HUES48 (cell line): ENCODE measurements at regions not wholly inside any gene's neighbourhood (a gene's known extent, or its start where the extent isn't known, plus 50 kb on each side); places are given as distances from the start of the nearest gene placed in this dataset.
A peak's percentile ranks its signal among the peaks of the same experiment; 100 is the strongest.

ENCODE experiments used
- H3K27ac ChIP-seq: one replicate; pipeline ENCODE4 v1.7.0; 2013; ENCODE audit warnings: low read depth, low read length, inconsistent platforms
- H3K27me3 ChIP-seq: 2 replicates; pipeline ENCODE4 v1.6.1; 2013; ENCODE audit warnings: mild to moderate bottlenecking, low read length; ENCODE audit not compliant: control insufficient read depth, insufficient read depth
- H3K36me3 ChIP-seq: 2 replicates; pipeline ENCODE4 v1.6.1; 2013; ENCODE audit warnings: low read length; ENCODE audit not compliant: control insufficient read depth, insufficient read depth
- H3K4me1 ChIP-seq: 2 replicates; pipeline ENCODE4 v1.6.1; 2013; ENCODE audit warnings: mild to moderate bottlenecking, low read length; ENCODE audit not compliant: control insufficient read depth, insufficient read depth
- H3K4me3 ChIP-seq: 2 replicates; pipeline ENCODE4 v1.5.1; 2013; ENCODE audit warnings: mild to moderate bottlenecking, low read depth, low read length
- H3K9ac ChIP-seq: 2 replicates; pipeline ENCODE4 v1.6.1; 2013; ENCODE audit warnings: mild to moderate bottlenecking, low read depth, low read length, moderate library complexity
- H3K9me3 ChIP-seq: 2 replicates; pipeline ENCODE4 v1.6.1; 2013; ENCODE audit warnings: low read length; ENCODE audit not compliant: control insufficient read depth, insufficient read depth

DNA sequence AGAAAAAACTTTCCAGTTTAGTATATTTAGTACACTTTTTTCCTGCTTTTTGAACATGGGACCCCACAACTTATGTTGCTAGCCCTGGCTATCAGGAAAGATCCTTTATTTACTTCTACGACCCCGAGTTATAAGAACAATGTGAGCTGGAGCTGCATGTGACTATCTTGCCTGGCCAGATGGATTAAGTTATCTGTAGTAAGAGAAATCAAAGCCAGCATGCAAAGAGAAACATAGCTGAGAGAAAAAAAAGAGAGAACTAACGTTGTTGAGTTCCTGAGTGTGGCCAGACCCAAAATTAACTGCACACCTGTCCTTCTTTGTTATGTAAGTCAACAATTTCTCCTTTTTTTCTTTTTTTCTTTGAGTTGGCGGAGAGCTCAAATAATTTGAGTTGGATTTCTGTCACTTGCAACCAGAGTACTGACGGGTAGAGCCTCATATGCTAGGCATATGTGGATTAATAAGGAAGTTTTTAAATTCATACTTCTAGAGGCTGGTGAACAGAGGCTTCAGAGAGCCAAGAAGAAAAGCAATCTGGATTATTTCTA is 219.5 kb downstream of the HACE1 start:
- Histone ChIP-seq H3K9ac (no peak overlapping the region), H3K36me3 (no peaks in the 10 kb centered on the region), H3K27ac (no peak overlapping the region), H3K27me3 (no peaks in the 10 kb centered on the region), H3K9me3 (no peaks in the 10 kb centered on the region), H3K4me1 (no peaks in the 10 kb centered on the region), H3K4me3 (no peak overlapping the region)

- no peak overlapping the region for H3K27ac ChIP-seq
- no peaks in the 10 kb centered on the region for H3K36me3 ChIP-seq
- H3K27me3 ChIP-seq = no peaks in the 10 kb centered on the region
- no peak overlapping the region for H3K9ac ChIP-seq
- no peak overlapping the region for H3K4me3 ChIP-seq
- H3K9me3 ChIP-seq = no peaks in the 10 kb centered on the region
- H3K4me1 ChIP-seq = no peaks in the 10 kb centered on the region
Observed at GRCh38 chr6:104639668-104640067, 220.1 kb downstream of the HACE1 start.

DNA sequence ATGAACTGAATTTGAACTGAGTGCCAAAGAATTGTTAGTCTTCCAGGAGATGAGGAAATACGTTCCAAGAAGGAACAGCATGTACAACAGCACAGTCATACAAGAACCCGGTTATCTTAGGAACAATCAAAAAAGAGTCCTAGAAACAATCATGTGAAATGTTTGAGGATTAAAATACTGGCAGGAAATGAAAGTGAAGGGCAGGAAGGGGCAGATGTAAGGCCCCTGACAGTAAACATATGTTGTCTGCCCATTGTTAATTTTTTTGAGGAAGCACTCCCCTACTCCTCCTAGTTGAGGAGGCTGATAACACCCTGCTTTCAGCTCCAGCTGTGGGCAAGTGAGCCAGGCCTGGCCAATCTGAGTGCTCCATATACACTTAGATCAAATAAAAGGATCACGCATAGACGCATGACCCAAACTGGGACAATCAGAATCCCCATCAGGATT is 220.9 kb downstream of the HACE1 start:
- no peaks in the 10 kb centered on the region for H3K9me3 ChIP-seq
- H3K4me3 ChIP-seq = no peak overlapping the region
- H3K36me3 ChIP-seq = no peaks in the 10 kb centered on the region
- no peaks in the 10 kb centered on the region for H3K4me1 ChIP-seq
- no peaks in the 10 kb centered on the region for H3K27me3 ChIP-seq
- H3K9ac ChIP-seq = no peak overlapping the region
- H3K27ac ChIP-seq = no peak overlapping the region

- peaks cover 16% of the 10 kb centered on the region for H3K4me1 ChIP-seq
- no peaks in the 10 kb centered on the region for H3K36me3 ChIP-seq
- H3K9me3 ChIP-seq = no peaks in the 10 kb centered on the region
- no peaks in the 10 kb centered on the region for H3K27me3 ChIP-seq
- H3K4me3 ChIP-seq = no peak overlapping the region
- H3K27ac ChIP-seq = no peak overlapping the region
- H3K9ac ChIP-seq = no peak overlapping the region
Observed at GRCh38 chr6:104633125-104633524, 226.6 kb downstream of the HACE1 start.

- Histone ChIP-seq H3K9ac (no peak overlapping the region), H3K27ac (no peak overlapping the region), H3K4me1 (peaks cover 16% of the 10 kb centered on the region), H3K9me3 (no peaks in the 10 kb centered on the region), H3K4me3 (no peak overlapping the region), H3K36me3 (no peaks in the 10 kb centered on the region), H3K27me3 (no peaks in the 10 kb centered on the region)
Observed at GRCh38 chr6:104632588-104632987, 227.1 kb downstream of the HACE1 start.

DNA sequence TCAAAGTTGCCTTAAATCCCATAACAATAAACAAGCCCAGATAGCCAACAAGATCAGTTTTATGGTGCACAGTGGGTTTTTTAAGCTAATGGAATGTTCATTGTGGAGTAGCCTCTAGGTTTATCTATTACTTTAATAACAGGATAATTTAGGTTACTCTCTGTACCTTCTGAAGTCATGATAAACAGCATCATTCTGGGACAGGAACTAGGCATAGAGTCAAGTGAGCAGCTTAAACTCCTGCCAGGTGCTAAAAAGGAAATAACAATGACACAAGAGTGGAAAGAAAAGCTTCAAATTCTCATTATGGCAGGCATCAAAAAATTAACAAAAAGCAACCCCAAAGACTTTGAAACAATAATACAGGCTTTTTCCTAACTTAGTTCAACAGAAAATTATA is 228.8 kb downstream of the HACE1 start:
- Histone ChIP-seq H3K36me3 (no peaks in the 10 kb centered on the region), H3K27me3 (no peaks in the 10 kb centered on the region), H3K4me3 (0 out of 2 replicates have a peak overlapping the region, but pooled peaks have one; percentile 22), H3K9me3 (no peaks in the 10 kb centered on the region), H3K27ac (no peak overlapping the region), H3K4me1 (peaks cover 16% of the 10 kb centered on the region), H3K9ac (no peak overlapping the region)

GRCh38 chr6:104630522-104630921 is 229.2 kb downstream of the HACE1 start:
- Histone ChIP-seq H3K9ac (no peak overlapping the region; the same call in 1 of the 2 replicates), H3K9me3 (no peaks in the 10 kb centered on the region), H3K27ac (no peak overlapping the region), H3K4me3 (peak overlapping the region; percentile 22; the same call in 1 of the 2 replicates), H3K4me1 (peaks cover 16% of the 10 kb centered on the region), H3K27me3 (no peaks in the 10 kb centered on the region), H3K36me3 (no peaks in the 10 kb centered on the region)

GRCh38 chr6:104629826-104630225 is 229.9 kb downstream of the HACE1 start:
- Histone ChIP-seq H3K27ac (no peak overlapping the region), H3K36me3 (no peaks in the 10 kb centered on the region), H3K27me3 (no peaks in the 10 kb centered on the region), H3K4me1 (peaks cover 16% of the 10 kb centered on the region), H3K4me3 (no peak overlapping the region), H3K9ac (no peak overlapping the region), H3K9me3 (no peaks in the 10 kb centered on the region)

GRCh38 chr6:104625536-104625935 is 234.2 kb downstream of the HACE1 start:
- Histone ChIP-seq H3K27me3 (no peaks in the 10 kb centered on the region), H3K9me3 (no peaks in the 10 kb centered on the region), H3K4me3 (no peak overlapping the region), H3K9ac (no peak overlapping the region), H3K27ac (no peak overlapping the region), H3K36me3 (no peaks in the 10 kb centered on the region), H3K4me1 (peaks cover 12% of the 10 kb centered on the region)

- Histone ChIP-seq H3K4me3 (no peak overlapping the region), H3K9me3 (no peaks in the 10 kb centered on the region), H3K36me3 (no peaks in the 10 kb centered on the region), H3K9ac (no peak overlapping the region), H3K27me3 (no peaks in the 10 kb centered on the region), H3K27ac (no peak overlapping the region), H3K4me1 (peaks cover 3% of the 10 kb centered on the region; the same call in 1 of the 2 replicates)
Observed at GRCh38 chr6:104623052-104623690, 236.5 kb downstream of the HACE1 start.

DNA sequence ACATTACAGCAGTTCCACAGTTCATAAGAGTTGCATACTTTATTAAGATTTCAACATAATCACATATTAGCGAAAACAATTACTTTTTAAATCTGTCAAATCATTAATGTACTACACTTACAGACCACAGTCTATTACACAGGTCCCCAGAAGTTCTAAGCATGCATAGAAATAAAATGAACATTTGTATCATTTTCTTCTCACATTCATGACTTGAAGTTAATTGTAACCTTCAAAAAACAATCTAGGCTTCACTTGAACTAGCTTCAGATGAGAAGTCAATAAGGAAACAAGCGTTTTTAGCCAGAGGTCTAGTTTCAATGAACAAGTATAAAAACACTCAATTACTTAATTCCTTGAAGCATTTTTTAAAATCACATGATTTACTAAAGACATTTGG is 238.3 kb downstream of the HACE1 start:
- Histone ChIP-seq H3K9ac (no peak overlapping the region), H3K9me3 (no peaks in the 10 kb centered on the region)

More for the DNA sequence above, 238.3 kb downstream of the HACE1 start:
- Histone ChIP-seq H3K4me1 (peaks cover 3% of the 10 kb centered on the region; the same call in 1 of the 2 replicates), H3K4me3 (no peak overlapping the region), H3K27ac (no peak overlapping the region), H3K27me3 (no peaks in the 10 kb centered on the region), H3K36me3 (no peaks in the 10 kb centered on the region)
